ENCODE measurements at regions not wholly inside any gene's neighbourhood (a gene's known extent, or its start where the extent isn't known, plus 50 kb on each side); places are given as distances from the start of the nearest gene placed in this dataset.

- Mint-ChIP-seq H3K27me3 (ENCODE audit: unreplicated experiment) (no peaks in the 10 kb centered on the region), H3K9me3 (ENCODE audit: unreplicated experiment) (no peaks in the 10 kb centered on the region), H3K36me3 (ENCODE audit: unreplicated experiment) (no peaks in the 10 kb centered on the region), H3K27ac (ENCODE audit: unreplicated experiment) (peak overlapping the region; percentile 53), H3K4me1 (ENCODE audit: low read depth, unreplicated experiment) (peaks cover 18% of the 10 kb centered on the region), H3K4me3 (ENCODE audit: unreplicated experiment) (no peak overlapping the region)
- no peak for TF ChIP-seq CTCF (IDR thresholded peaks at IDR 0.05; ENCODE audit: partially characterized antibody, unreplicated experiment)
- no peak for DNase-seq
Observed at GRCh38 chr3:111143-112069, 85.2 kb upstream of the CHL1 start.

- H3K27me3 Mint-ChIP-seq (ENCODE audit: unreplicated experiment) = no peaks in the 10 kb centered on the region
- no peak overlapping the region for H3K4me3 Mint-ChIP-seq (ENCODE audit: unreplicated experiment)
- H3K27ac Mint-ChIP-seq (ENCODE audit: unreplicated experiment) = no peak overlapping the region
- H3K36me3 Mint-ChIP-seq (ENCODE audit: unreplicated experiment) = no peaks in the 10 kb centered on the region
- TF ChIP-seq CTCF (IDR thresholded peaks at IDR 0.05; ENCODE audit: partially characterized antibody, unreplicated experiment) = no peak
- H3K4me1 Mint-ChIP-seq (ENCODE audit: low read depth, unreplicated experiment) = peaks cover 16% of the 10 kb centered on the region
- H3K9me3 Mint-ChIP-seq (ENCODE audit: unreplicated experiment) = no peaks in the 10 kb centered on the region
- no peak for DNase-seq
Observed at GRCh38 chr3:112773-113172, 83.8 kb upstream of the CHL1 start.

- H3K27me3 Mint-ChIP-seq (ENCODE audit: unreplicated experiment) = no peaks in the 10 kb centered on the region
- no peak for TF ChIP-seq CTCF (IDR thresholded peaks at IDR 0.05; ENCODE audit: partially characterized antibody, unreplicated experiment)
- H3K4me3 Mint-ChIP-seq (ENCODE audit: unreplicated experiment) = no peak overlapping the region
- H3K27ac Mint-ChIP-seq (ENCODE audit: unreplicated experiment) = no peak overlapping the region
- H3K36me3 Mint-ChIP-seq (ENCODE audit: unreplicated experiment) = no peaks in the 10 kb centered on the region
- no peaks in the 10 kb centered on the region for H3K4me1 Mint-ChIP-seq (ENCODE audit: low read depth, unreplicated experiment)
- no peaks in the 10 kb centered on the region for H3K9me3 Mint-ChIP-seq (ENCODE audit: unreplicated experiment)
- no peak for DNase-seq
Observed at GRCh38 chr3:118666-119065, 77.9 kb upstream of the CHL1 start.

- TF ChIP-seq CTCF (IDR thresholded peaks at IDR 0.05; ENCODE audit: partially characterized antibody, unreplicated experiment) = no peak
- H3K36me3 Mint-ChIP-seq (ENCODE audit: unreplicated experiment) = no peaks in the 10 kb centered on the region
- DNase-seq = no peak
- H3K4me1 Mint-ChIP-seq (ENCODE audit: low read depth, unreplicated experiment) = peaks cover 2% of the 10 kb centered on the region
- no peak overlapping the region for H3K27ac Mint-ChIP-seq (ENCODE audit: unreplicated experiment)
- no peaks in the 10 kb centered on the region for H3K27me3 Mint-ChIP-seq (ENCODE audit: unreplicated experiment)
- H3K4me3 Mint-ChIP-seq (ENCODE audit: unreplicated experiment) = no peak overlapping the region
- peaks cover 2% of the 10 kb centered on the region for H3K9me3 Mint-ChIP-seq (ENCODE audit: unreplicated experiment)
Observed at GRCh38 chr3:123341-123740, 73.2 kb upstream of the CHL1 start.

- DNase-seq = no peak
- peaks cover 2% of the 10 kb centered on the region for H3K9me3 Mint-ChIP-seq (ENCODE audit: unreplicated experiment)
- H3K27me3 Mint-ChIP-seq (ENCODE audit: unreplicated experiment) = no peaks in the 10 kb centered on the region
- H3K36me3 Mint-ChIP-seq (ENCODE audit: unreplicated experiment) = no peaks in the 10 kb centered on the region
- no peak overlapping the region for H3K27ac Mint-ChIP-seq (ENCODE audit: unreplicated experiment)
- H3K4me1 Mint-ChIP-seq (ENCODE audit: low read depth, unreplicated experiment) = peaks cover 2% of the 10 kb centered on the region
- no peak for TF ChIP-seq CTCF (IDR thresholded peaks at IDR 0.05; ENCODE audit: partially characterized antibody, unreplicated experiment)
- H3K4me3 Mint-ChIP-seq (ENCODE audit: unreplicated experiment) = no peak overlapping the region
Observed at GRCh38 chr3:124557-125179, 71.9 kb upstream of the CHL1 start.
